22Rv1 (cell line): ENCODE measurements at regions not wholly inside any gene's neighbourhood (a gene's known extent, or its start where the extent isn't known, plus 50 kb on each side); places are given as distances from the start of the nearest gene placed in this dataset.

ENCODE experiments used
- CTCF ChIP-seq: fragments of 450-650 bp; IDR thresholded peaks from 2 replicates; pipeline ENCODE4 v1.5.1; 2017; ENCODE audit warnings: mild to moderate bottlenecking
- ZFX ChIP-seq: fragments of 450-650 bp; IDR thresholded peaks from 2 replicates; pipeline ENCODE4 v1.6.1; 2017; ENCODE audit warnings: antibody characterized with exemption, borderline replicate concordance

- no peak for TF ChIP-seq CTCF
- TF ChIP-seq ZFX, result no peak
Observed at GRCh38 chr2:43075811-43076585, 150.4 kb downstream of the ZFP36L2 start.
